Sigmoid colon (tissue), 6 donors: ENCODE measurements at regions not wholly inside any gene's neighbourhood (a gene's known extent, or its start where the extent isn't known, plus 50 kb on each side); places are given as distances from the start of the nearest gene placed in this dataset.

Source experiments
- DNase-seq: peaks from one replicate; pipeline ENCODE4 v3.0.0-alpha.2; 2019
- H3K27ac ChIP-seq, 4 donors: fragments of 200-600 bp; sonication (generic); one replicate each; pipeline ENCODE4 v1.5.1; 2016 to 2019; ENCODE audit warnings: mild to moderate bottlenecking in 1 of 4
- H3K27me3 ChIP-seq, 3 donors: fragments of 200-600 bp; sonication (generic); one replicate each; pipeline ENCODE4 v1.5.1; 2019; ENCODE audit warnings: mild to moderate bottlenecking in 1 of 3
- H3K36me3 ChIP-seq, 4 donors: fragments of 200-600 bp; sonication (generic); one replicate each; pipeline ENCODE4 v1.5.1; 2016 to 2019
- H3K4me1 ChIP-seq, 4 donors: fragments of 200-600 bp; sonication (generic); one replicate each; pipeline ENCODE4 v1.5.1; 2017 to 2019
- H3K4me3 ChIP-seq, 4 donors: fragments of 200-600 bp; sonication (generic); one replicate each; pipeline ENCODE4 v1.5.1; 2017 to 2019; ENCODE audit warnings: mild to moderate bottlenecking in 2 of 4, moderate library complexity in 1 of 4
- H3K9me3 ChIP-seq, 4 donors: fragments of 200-600 bp in 3 of 4; sonication (generic) in 3 of 4; one replicate each; pipeline versions ENCODE4 v1.5.1 to v1.6.1; 2013 to 2019
- EP300 ChIP-seq, 4 donors: sonication (generic); formaldehyde crosslinking; IDR thresholded peaks; one replicate each; pipeline ENCODE4 v1.6.1; 2017; ENCODE audit warnings: antibody characterized with exemption in 4 of 4
- POLR2A ChIP-seq, 2 donors: fragments of 450-650 bp; IDR thresholded peaks; one replicate each; pipeline ENCODE4 v1.6.1; 2016; ENCODE audit warnings: antibody characterized with exemption in 2 of 2, mild to moderate bottlenecking in 2 of 2, moderate library complexity in 2 of 2
- POLR2AphosphoS5 ChIP-seq, 4 donors: sonication (generic); formaldehyde crosslinking; IDR thresholded peaks; one replicate each; pipeline ENCODE4 v1.6.1; 2017; ENCODE audit warnings: antibody characterized with exemption in 4 of 4
- WGBS, 2 donors: extraction: QIAGEN DNeasy Blood & Tissue Kit; methylation state at CpG; one replicate each; pipeline ENCODE4 v1.1.7; 2013; 5-methylcytosine and 5-hydroxymethylcytosine counted together
- intact Hi-C: fragments of 100-400 bp; cut with DNase I; formaldehyde crosslinking; loops from one replicate; pipeline ENCODE4 v1.15.1; 2023
- TF ChIP-seq, protein P1 (sequence below), 4 experiments: fragments of 450-650 bp in 3 of 4; fragments of 200-600 bp in 1 of 4; IDR thresholded peaks; one replicate each; pipeline ENCODE4 v1.5.1; 2016 to 2019; ENCODE audit warnings: antibody characterized with exemption in 4 of 4, mild to moderate bottlenecking in 3 of 4, moderate library complexity in 2 of 4
- donor health status: healthy with polysubstance abuse.
- donor health status: healthy.

DNA sequence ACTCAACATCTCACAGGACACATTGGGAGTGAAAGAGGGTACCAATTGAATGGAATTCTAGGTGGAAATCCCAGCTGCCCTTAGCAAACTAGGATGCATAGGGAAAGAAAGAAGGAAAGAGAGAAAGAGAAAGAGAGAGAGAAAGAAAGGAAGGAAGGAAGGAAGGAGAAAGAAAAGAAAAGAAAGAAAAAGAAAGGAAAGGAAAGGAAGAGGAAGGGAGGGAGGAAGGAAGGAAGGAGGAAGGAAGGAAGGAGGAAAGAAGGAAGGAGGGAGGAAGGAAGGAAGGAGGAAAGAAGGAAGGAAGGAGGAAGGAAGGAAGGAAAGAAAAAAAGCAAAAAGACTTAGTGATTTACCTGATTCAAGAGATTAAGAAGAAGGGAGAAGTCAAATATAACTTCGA, 143.9 kb downstream of the SS18 start:
- no peaks in the 10 kb centered on the region for H3K4me1 ChIP-seq
- TF ChIP-seq, protein P1, sequence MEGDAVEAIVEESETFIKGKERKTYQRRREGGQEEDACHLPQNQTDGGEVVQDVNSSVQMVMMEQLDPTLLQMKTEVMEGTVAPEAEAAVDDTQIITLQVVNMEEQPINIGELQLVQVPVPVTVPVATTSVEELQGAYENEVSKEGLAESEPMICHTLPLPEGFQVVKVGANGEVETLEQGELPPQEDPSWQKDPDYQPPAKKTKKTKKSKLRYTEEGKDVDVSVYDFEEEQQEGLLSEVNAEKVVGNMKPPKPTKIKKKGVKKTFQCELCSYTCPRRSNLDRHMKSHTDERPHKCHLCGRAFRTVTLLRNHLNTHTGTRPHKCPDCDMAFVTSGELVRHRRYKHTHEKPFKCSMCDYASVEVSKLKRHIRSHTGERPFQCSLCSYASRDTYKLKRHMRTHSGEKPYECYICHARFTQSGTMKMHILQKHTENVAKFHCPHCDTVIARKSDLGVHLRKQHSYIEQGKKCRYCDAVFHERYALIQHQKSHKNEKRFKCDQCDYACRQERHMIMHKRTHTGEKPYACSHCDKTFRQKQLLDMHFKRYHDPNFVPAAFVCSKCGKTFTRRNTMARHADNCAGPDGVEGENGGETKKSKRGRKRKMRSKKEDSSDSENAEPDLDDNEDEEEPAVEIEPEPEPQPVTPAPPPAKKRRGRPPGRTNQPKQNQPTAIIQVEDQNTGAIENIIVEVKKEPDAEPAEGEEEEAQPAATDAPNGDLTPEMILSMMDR (IDR thresholded peaks at IDR 0.05) = no peak
- TF ChIP-seq POLR2AphosphoS5 (IDR thresholded peaks at IDR 0.05) = no peak
- TF ChIP-seq POLR2A (IDR thresholded peaks at IDR 0.05) = no peak
- TF ChIP-seq EP300 (IDR thresholded peaks at IDR 0.05) = no peak
- no peak overlapping the region for H3K27ac ChIP-seq
- H3K36me3 ChIP-seq = no peaks in the 10 kb centered on the region
- no peaks in the 10 kb centered on the region for H3K9me3 ChIP-seq
- H3K4me3 ChIP-seq = no peak overlapping the region
- intact Hi-C loops = no loop called here
- DNase-seq = no peak
- WGBS, 2 donors = 86 to 88% methylated on average over 1 of the region's 1 CpG
- no peaks in the 10 kb centered on the region for H3K27me3 ChIP-seq

DNA sequence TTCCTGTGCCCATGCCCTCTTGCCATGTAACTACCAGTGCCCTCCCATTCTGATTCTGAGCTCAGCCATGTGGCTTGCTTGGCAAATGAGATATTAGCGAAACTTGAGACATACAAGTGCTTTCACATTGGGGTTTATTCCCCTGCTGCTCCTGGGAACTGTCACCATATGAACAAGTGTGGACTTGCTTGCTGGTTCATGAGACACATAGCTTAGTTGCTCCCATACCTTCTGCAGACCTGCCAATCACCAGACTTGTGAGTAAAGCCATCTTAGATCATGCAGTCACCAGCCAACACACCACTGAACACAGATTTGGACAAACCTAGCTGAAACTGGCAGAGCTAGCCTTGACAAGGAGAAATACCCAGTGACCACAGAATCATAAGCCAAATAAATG, 155.1 kb downstream of the SS18 start:
- Histone ChIP-seq H3K4me3 (no peak overlapping the region), H3K4me1 (no peaks in the 10 kb centered on the region), H3K27me3 (no peaks in the 10 kb centered on the region), H3K27ac (no peak overlapping the region), H3K9me3 (no peaks in the 10 kb centered on the region), H3K36me3 (no peaks in the 10 kb centered on the region)
- WGBS, 2 donors = 90 to 94% methylated on average over 1 of the region's 1 CpG
- no peak for DNase-seq
- TF ChIP-seq EP300 (IDR thresholded peaks at IDR 0.05) (no peak), POLR2AphosphoS5 (IDR thresholded peaks at IDR 0.05) (no peak), POLR2A (IDR thresholded peaks at IDR 0.05) (no peak)
- TF ChIP-seq, protein P1 (IDR thresholded peaks at IDR 0.05) = no peak
- intact Hi-C loops = loop anchor here (10.0 kb wide), 1 partner anchor 219 kb away; no protein-coding TSS in a partner anchor

DNA sequence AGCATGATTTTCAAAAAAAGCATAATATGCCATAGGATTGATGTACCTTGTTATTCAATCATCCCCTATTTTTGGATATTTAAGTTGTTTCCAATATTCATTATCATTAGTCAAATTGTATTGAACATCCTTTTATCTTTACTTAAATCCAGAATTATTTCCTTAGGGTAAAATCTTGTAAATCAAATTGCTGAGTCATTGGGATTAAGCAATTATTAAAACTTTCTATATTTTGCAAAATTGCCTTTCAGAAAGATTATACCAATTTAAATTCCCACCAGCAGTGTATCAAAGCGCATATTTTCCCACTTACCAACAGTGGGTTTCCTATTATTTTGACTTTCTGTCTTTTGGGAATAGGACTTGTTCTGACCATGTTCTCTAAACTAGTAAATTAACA, 159.3 kb downstream of the SS18 start:
- no peak overlapping the region for H3K27ac ChIP-seq
- H3K36me3 ChIP-seq = no peaks in the 10 kb centered on the region
- H3K9me3 ChIP-seq = no peaks in the 10 kb centered on the region
- no peak for DNase-seq
- intact Hi-C loops = loop anchor here (10.0 kb wide), 1 partner anchor 224 kb away; no protein-coding TSS in a partner anchor
- no peaks in the 10 kb centered on the region for H3K27me3 ChIP-seq
- TF ChIP-seq EP300 (IDR thresholded peaks at IDR 0.05) (no peak), POLR2AphosphoS5 (IDR thresholded peaks at IDR 0.05) (no peak), POLR2A (IDR thresholded peaks at IDR 0.05) (no peak)
- TF ChIP-seq, protein P1 (IDR thresholded peaks at IDR 0.05) = no peak
- H3K4me3 ChIP-seq = no peak overlapping the region
- H3K4me1 ChIP-seq = peaks cover 0 to 9% (median 0%) of the 10 kb centered on the region in 4 donors
- 97 to 99% methylated on average over 1 of the region's 1 CpG for WGBS, 2 donors

DNA sequence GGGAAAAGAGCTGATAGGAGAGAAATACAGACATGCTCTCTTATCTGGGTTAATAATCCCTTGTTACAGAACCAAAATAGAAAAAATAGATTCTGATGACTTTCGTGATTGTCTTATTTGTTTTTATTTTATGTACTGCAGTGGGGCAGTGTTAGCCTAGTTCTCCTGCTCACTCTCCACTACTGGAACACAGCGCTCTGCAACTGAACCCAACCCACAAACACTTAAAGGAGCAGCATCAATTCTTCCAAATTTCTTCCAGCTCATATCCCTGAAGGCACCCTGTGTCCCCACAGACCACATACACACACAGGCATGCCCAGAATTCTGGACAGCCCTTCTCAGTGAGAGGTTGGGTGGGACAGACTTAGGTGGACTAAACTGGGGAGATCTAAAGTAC, 160.6 kb downstream of the SS18 start:
- Histone ChIP-seq H3K27me3 (no peaks in the 10 kb centered on the region), H3K9me3 (no peaks in the 10 kb centered on the region), H3K27ac (no peak overlapping the region), H3K4me3 (no peak overlapping the region), H3K4me1 (peaks cover 0 to 9% (median 0%) of the 10 kb centered on the region in 4 donors), H3K36me3 (no peaks in the 10 kb centered on the region)
- 43 to 77% methylated on average over 2 of the region's 2 CpGs for WGBS, 2 donors
- intact Hi-C loops = loop anchor here (10.0 kb wide), 1 partner anchor 225 kb away; no protein-coding TSS in a partner anchor
- TF ChIP-seq POLR2AphosphoS5 (IDR thresholded peaks at IDR 0.05) = no peak
- TF ChIP-seq POLR2A (IDR thresholded peaks at IDR 0.05) = no peak
- TF ChIP-seq, protein P1 (IDR thresholded peaks at IDR 0.05) = no peak
- no peak for DNase-seq

DNA sequence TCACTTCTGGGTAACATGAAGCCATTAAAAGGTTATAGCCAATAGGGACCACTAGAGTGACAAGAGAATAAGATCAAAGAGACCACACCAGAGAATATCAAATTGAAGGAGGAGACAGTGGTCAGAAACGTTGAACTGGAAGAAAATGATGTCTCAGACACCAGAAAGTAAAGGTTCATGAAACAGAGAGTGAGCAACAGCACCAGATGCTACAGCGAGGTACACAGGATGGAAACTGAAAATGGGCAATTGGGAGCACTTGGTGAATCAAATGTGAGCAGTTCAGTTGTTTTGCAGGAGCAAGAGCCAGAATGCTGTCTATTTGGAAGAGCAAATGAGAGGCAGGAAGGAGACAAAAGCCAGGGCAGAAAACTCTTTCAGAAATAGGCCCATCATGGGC, 162.6 kb downstream of the SS18 start:
- Histone ChIP-seq H3K27me3 (no peaks in the 10 kb centered on the region), H3K4me3 (no peak overlapping the region), H3K9me3 (no peaks in the 10 kb centered on the region), H3K4me1 (peaks cover 0 to 9% (median 0%) of the 10 kb centered on the region in 4 donors), H3K36me3 (no peaks in the 10 kb centered on the region), H3K27ac (no peak overlapping the region)
- no peak for TF ChIP-seq EP300 (IDR thresholded peaks at IDR 0.05)
- TF ChIP-seq, protein P1 (IDR thresholded peaks at IDR 0.05) = no peak
- no peak for TF ChIP-seq POLR2AphosphoS5 (IDR thresholded peaks at IDR 0.05)
- no peak for TF ChIP-seq POLR2A (IDR thresholded peaks at IDR 0.05)
- intact Hi-C loops = no loop called here
- DNase-seq = no peak
- WGBS, 2 donors = 59 to 61% methylated on average over 2 of the region's 2 CpGs
